Stimulated activated CD4-positive, alpha-beta T cell treated with anti-CD3 and anti-CD28 coated beads, Interleukin-4, amount 100 ng/mL, for 4 hours (primary cell): ENCODE measurements at regions not wholly inside any gene's neighbourhood (a gene's known extent, or its start where the extent isn't known, plus 50 kb on each side); places are given as distances from the start of the nearest gene placed in this dataset.
"Not testable (repeated sequence)": the region's sequence is repeated elsewhere in the genome, so short reads cannot be mapped to it uniquely, and the experiment has no call there.

Experiments used
- DNase-seq, 2 experiments: peaks; one replicate each; pipeline ENCODE4 v3.0.0-alpha.2; 2020

GRCh38 chr15:39262995-39263772, 317.7 kb upstream of the THBS1 start:
- not testable (repeated sequence) for DNase-seq

GRCh38 chr15:39265261-39265660, 315.6 kb upstream of the THBS1 start:
- no peak for DNase-seq

GRCh38 chr15:39266890-39267289, 314.0 kb upstream of the THBS1 start:
- no peak for DNase-seq

GRCh38 chr15:39267685-39268084, 313.2 kb upstream of the THBS1 start:
- no peak for DNase-seq

- DNase-seq: no peak
Measured at GRCh38 chr15:39269352-39269751, 311.5 kb upstream of the THBS1 start.

- no peak for DNase-seq
Measured at GRCh38 chr15:39269821-39270220, 311.1 kb upstream of the THBS1 start.

- no peak for DNase-seq
Measured at GRCh38 chr15:39270221-39270855, 310.5 kb upstream of the THBS1 start.

GRCh38 chr15:39270934-39271333, 309.9 kb upstream of the THBS1 start:
- no peak for DNase-seq

GRCh38 chr15:39272901-39273300, 308.0 kb upstream of the THBS1 start:
- DNase-seq: no peak

- no peak for DNase-seq
Measured at GRCh38 chr15:39273717-39274411, 307.0 kb upstream of the THBS1 start.

GRCh38 chr15:39275066-39275465, 305.8 kb upstream of the THBS1 start:
- DNase-seq: no peak

- DNase-seq: no peak
Measured at GRCh38 chr15:39279311-39279710, 301.6 kb upstream of the THBS1 start.

- no peak for DNase-seq
Measured at GRCh38 chr15:39281094-39281493, 299.8 kb upstream of the THBS1 start.

GRCh38 chr15:39282663-39283208, 298.1 kb upstream of the THBS1 start:
- no peak for DNase-seq

GRCh38 chr15:39283531-39283930, 297.3 kb upstream of the THBS1 start:
- no peak for DNase-seq

- DNase-seq: no peak
Measured at GRCh38 chr15:39285071-39285470, 295.8 kb upstream of the THBS1 start.

- no peak for DNase-seq
Measured at GRCh38 chr15:39285663-39286062, 295.2 kb upstream of the THBS1 start.

- no peak for DNase-seq
Measured at GRCh38 chr15:39286706-39287105, 294.2 kb upstream of the THBS1 start.

GRCh38 chr15:39287322-39288195, 293.3 kb upstream of the THBS1 start:
- DNase-seq: no peak

GRCh38 chr15:39290711-39291435, 290.0 kb upstream of the THBS1 start:
- no peak for DNase-seq

- no peak for DNase-seq
Measured at GRCh38 chr15:39291690-39292089, 289.2 kb upstream of the THBS1 start.

GRCh38 chr15:39296955-39297354, 283.9 kb upstream of the THBS1 start:
- DNase-seq: no peak
